Mucosa of descending colon (tissue), 3 donors: ENCODE measurements at regions not wholly inside any gene's neighbourhood (a gene's known extent, or its start where the extent isn't known, plus 50 kb on each side); places are given as distances from the start of the nearest gene placed in this dataset.

Experiments
- ATAC-seq: fragments of 200-7000 bp; cut with Tn5 transposase; one replicate; pipeline ENCODE4 v1.9.1; 2020; ENCODE audit warnings: mild to moderate bottlenecking, moderate library complexity
- DNase-seq, 3 donors: peaks; one replicate each; pipeline ENCODE4 v3.0.0-alpha.2; 2020
- H3K36me3 ChIP-seq: fragments of 200-600 bp; one replicate; pipeline ENCODE4 v1.8.0; 2021; ENCODE audit warnings: low read depth, mild to moderate bottlenecking
- H3K4me1 ChIP-seq: fragments of 200-600 bp; one replicate; pipeline ENCODE4 v1.8.0; 2021; ENCODE audit warnings: low read depth, mild to moderate bottlenecking
- H3K4me3 ChIP-seq: fragments of 200-600 bp; one replicate; pipeline ENCODE4 v1.8.0; 2021; ENCODE audit warnings: mild to moderate bottlenecking
- H3K9me3 ChIP-seq: fragments of 200-600 bp; one replicate; pipeline ENCODE4 v1.8.0; 2021; ENCODE audit warnings: mild to moderate bottlenecking
- CTCF ChIP-seq: fragments of 200-600 bp; IDR thresholded peaks from one replicate; pipeline ENCODE4 v1.8.0; 2022; ENCODE audit warnings: antibody characterized with exemption, mild to moderate bottlenecking
- intact Hi-C, 2 donors: fragments of 100-400 bp; cut with DNase I in 1 of 2; cut with micrococcal nuclease in 1 of 2; formaldehyde crosslinking; loops; one replicate each; pipeline versions ENCODE4 v1.11.0 to v1.11.1; 2022; cut with DNase I, micrococcal nuclease
- donor health status: DM: no; HTN: no; CAD: no; lungs with moderate emphysema.
- donor health status: DM: no; HTN: no; CAD: no.
- donor health status: DM: no; HTN: yes; CAD: no.

DNA sequence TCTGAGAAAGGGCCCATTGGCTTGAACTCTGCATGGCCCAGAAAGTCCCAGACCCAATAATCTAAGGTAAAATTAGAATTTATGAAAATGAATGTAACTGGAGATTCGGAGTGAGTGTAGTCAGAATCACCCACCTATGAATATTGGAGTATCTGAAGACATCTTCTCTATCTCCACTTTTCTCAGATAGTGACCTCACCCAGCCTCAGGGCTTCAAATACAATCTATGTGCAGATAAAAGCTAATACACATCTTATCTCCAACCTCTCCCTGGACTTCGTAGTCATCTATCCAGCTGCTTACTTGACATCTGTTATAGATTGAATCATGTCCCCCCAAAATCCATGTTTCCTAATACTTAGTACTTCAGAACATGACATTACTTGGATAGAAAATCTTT lies 263.2 kb downstream of the RAD51AP2 start:
- no peaks in the 10 kb centered on the region for H3K9me3 ChIP-seq
- no peak overlapping the region for H3K4me3 ChIP-seq
- DNase-seq (no peak), ATAC-seq (no peak)
- no peaks in the 10 kb centered on the region for H3K4me1 ChIP-seq
- no peaks in the 10 kb centered on the region for H3K36me3 ChIP-seq
- intact Hi-C loops, result no loop called here
- no peak for TF ChIP-seq CTCF

GRCh38 chr2:17254421-17254820 lies 263.8 kb downstream of the RAD51AP2 start:
- ATAC-seq (no peak), DNase-seq (no peak)
- intact Hi-C loops, result no loop called here

GRCh38 chr2:17252258-17252657 lies 266.0 kb downstream of the RAD51AP2 start:
- H3K4me1 ChIP-seq, result no peaks in the 10 kb centered on the region
- intact Hi-C loops, result no loop called here
- ATAC-seq (no peak), DNase-seq (no peak)
- no peaks in the 10 kb centered on the region for H3K9me3 ChIP-seq
- no peaks in the 10 kb centered on the region for H3K36me3 ChIP-seq
- no peak overlapping the region for H3K4me3 ChIP-seq
- no peak for TF ChIP-seq CTCF

More at GRCh38 chr2:17254421-17254820, 263.8 kb downstream of the RAD51AP2 start:
- Histone ChIP-seq H3K9me3 (no peaks in the 10 kb centered on the region), H3K4me1 (no peaks in the 10 kb centered on the region), H3K36me3 (no peaks in the 10 kb centered on the region), H3K4me3 (no peak overlapping the region)
- no peak for TF ChIP-seq CTCF

GRCh38 chr2:17251171-17251570 lies 267.1 kb downstream of the RAD51AP2 start:
- intact Hi-C loops, result no loop called here
- no peak for DNase-seq
- no peaks in the 10 kb centered on the region for H3K4me1 ChIP-seq

DNA sequence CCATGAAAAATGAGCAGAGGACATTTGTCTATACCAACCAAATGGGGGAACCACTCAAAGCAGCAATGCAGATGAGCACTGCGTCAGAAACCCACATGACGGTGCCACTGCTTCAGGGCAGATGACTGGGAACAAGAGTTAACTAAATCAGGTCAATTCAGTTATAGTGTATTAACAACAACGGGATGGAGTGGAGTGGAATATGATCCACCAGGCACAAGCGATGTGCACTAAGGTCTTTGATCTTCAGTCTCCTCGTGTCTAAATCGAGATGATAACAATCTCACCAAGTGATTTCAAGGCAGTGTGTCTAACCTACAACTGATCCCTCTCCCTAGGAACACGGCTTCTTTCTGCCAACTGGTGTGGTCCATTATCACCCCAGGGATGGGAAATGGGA lies 269.0 kb downstream of the RAD51AP2 start:
- Histone ChIP-seq H3K4me3 (no peak overlapping the region), H3K9me3 (no peaks in the 10 kb centered on the region), H3K4me1 (no peaks in the 10 kb centered on the region), H3K36me3 (no peaks in the 10 kb centered on the region)
- TF ChIP-seq CTCF, result no peak
- DNase-seq, result no peak
- intact Hi-C loops, result no loop called here
- ATAC-seq, result no peak

More at GRCh38 chr2:17251171-17251570, 267.1 kb downstream of the RAD51AP2 start:
- Histone ChIP-seq H3K9me3 (no peaks in the 10 kb centered on the region), H3K36me3 (no peaks in the 10 kb centered on the region), H3K4me3 (no peak overlapping the region)
- ATAC-seq, result no peak
- TF ChIP-seq CTCF, result no peak

DNA sequence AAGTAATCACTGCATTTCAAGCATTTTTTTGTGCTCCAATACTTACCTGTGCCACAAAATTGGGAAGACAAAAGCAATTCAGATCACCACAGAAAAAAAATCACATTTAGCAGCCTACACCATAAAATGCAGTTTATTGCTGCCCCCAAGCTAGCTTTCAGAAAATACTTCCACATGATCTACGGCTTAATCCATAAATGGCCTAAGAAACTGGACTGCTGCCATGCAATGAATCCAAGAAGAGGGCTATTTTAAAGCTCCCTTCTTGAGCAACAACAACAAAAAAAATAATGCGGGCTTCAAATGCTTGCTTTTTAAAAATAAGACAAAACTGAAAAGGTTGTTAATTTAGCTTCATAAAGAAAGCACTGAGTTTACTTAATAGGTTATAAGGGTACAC lies 272.3 kb downstream of the RAD51AP2 start:
- DNase-seq (no peak), ATAC-seq (no peak)
- Histone ChIP-seq H3K9me3 (no peaks in the 10 kb centered on the region), H3K4me1 (no peaks in the 10 kb centered on the region), H3K4me3 (no peak overlapping the region), H3K36me3 (no peaks in the 10 kb centered on the region)
- TF ChIP-seq CTCF, result no peak
- intact Hi-C loops, result no loop called here
